HepG2 (cell line): ENCODE measurements at regions not wholly inside any gene's neighbourhood (a gene's known extent, or its start where the extent isn't known, plus 50 kb on each side); places are given as distances from the start of the nearest gene placed in this dataset.

Source experiments
- ATAC-seq: fragments of 200-7000 bp; cut with Tn5 transposase; 3 replicates; pipeline ENCODE4 v1.9.1; 2020; ENCODE audit warnings: mild to moderate bottlenecking, moderate library complexity
- BruUV-seq: library from RNA; stranded (reverse); fragments of 400-500 nt; replicated peaks from 2 replicates; lab custom pipeline; 2021; lab: Mats Ljungman, UMichigan
- CTCF ChIA-PET: fragments of 300-600 bp; formaldehyde crosslinking; extraction: SDS; loops from one replicate; lab custom pipeline; 2021; ENCODE audit warnings: low total read pairs, inconsistent platforms, low intra/inter-chr PET ratio; lab: Yijun Ruan, JAX
- POLR2A ChIA-PET: fragments of 350-600 bp; sonication (Branson Sonifier 250); formaldehyde crosslinking; loops from one replicate; lab custom pipeline; 2020; ENCODE audit warnings: antibody characterized with exemption, inconsistent platforms; lab: Yijun Ruan, JAX
- DNase-seq: peaks from one replicate; pipeline ENCODE4 v3.0.0-alpha.2; 2015; ENCODE audit warnings: low spot score
- FAIRE-seq: peaks from 3 replicates; lab custom pipeline; 2011; peaks lifted over from hg19 to GRCh38; lab: Jason Lieb, UNC
- H2AFZ ChIP-seq: one replicate; pipeline ENCODE4 v1.6.1; 2011; ENCODE audit warnings: low read length, inconsistent platforms
- H3K27ac ChIP-seq: fragments of 300-600 bp; 3 replicates; pipeline ENCODE4 v1.8.0; 2011; ENCODE audit warnings: mixed run types, mild to moderate bottlenecking, mixed read lengths, low read length, inconsistent platforms; ENCODE audit not compliant: insufficient read depth; ENCODE audit errors: extremely low read length
- H3K27me3 ChIP-seq, 2 experiments: fragments of 200-600 bp in 1 of 2; 2 replicates in 1 of 2; 3 replicates in 1 of 2; pipeline versions ENCODE4 v1.6.0 to v1.8.0; 2011; ENCODE audit warnings: low read length in 2 of 2, mild to moderate bottlenecking in 2 of 2, moderate library complexity in 2 of 2, inconsistent platforms in 1 of 2; ENCODE audit not compliant: insufficient read depth in 2 of 2, control insufficient read depth in 1 of 2
- H3K36me3 ChIP-seq, 2 experiments: fragments of 200-600 bp in 1 of 2; replicated peaks in 1 of 2; 2 replicates in 1 of 2; 3 replicates in 1 of 2; pipeline versions ENCODE4 v1.5.1 to v1.8.0; 2011; ENCODE audit warnings: low read length in 2 of 2, inconsistent platforms in 1 of 2; ENCODE audit not compliant: insufficient read depth in 2 of 2, control insufficient read depth in 1 of 2
- H3K4me1 ChIP-seq: 2 replicates; pipeline ENCODE4 v1.5.1; 2012; ENCODE audit warnings: low read length, inconsistent platforms; ENCODE audit not compliant: insufficient read depth
- H3K4me2 ChIP-seq: 2 replicates; pipeline ENCODE4 v1.6.0; 2011; ENCODE audit warnings: low read depth, low read length, inconsistent platforms
- H3K4me3 ChIP-seq, 3 experiments: fragments of 200-600 bp in 1 of 3; sonication (generic), shearing (Covaris generic) in 1 of 3; replicated peaks in 1 of 3; 2 replicates each; pipeline ENCODE4 v1.5.1; 2011 to 2016; ENCODE audit warnings: low read length in 3 of 3, inconsistent platforms in 2 of 3, low read depth in 2 of 3, mild to moderate bottlenecking in 2 of 3, control low read depth in 1 of 3, mixed read lengths in 1 of 3; ENCODE audit not compliant: insufficient read depth in 1 of 3
- H3K79me2 ChIP-seq: one replicate; pipeline ENCODE4 v1.6.1; 2011; ENCODE audit warnings: low read length, inconsistent platforms; ENCODE audit not compliant: insufficient read depth
- H3K9ac ChIP-seq: 2 replicates; pipeline ENCODE4 v1.6.0; 2011; ENCODE audit warnings: mild to moderate bottlenecking, low read depth, low read length, inconsistent platforms; ENCODE audit not compliant: insufficient read depth
- H3K9me3 ChIP-seq: 2 replicates; pipeline ENCODE4 v1.5.1; 2012; ENCODE audit warnings: mild to moderate bottlenecking, low read length
- H4K20me1 ChIP-seq: 2 replicates; pipeline ENCODE4 v1.6.0; 2011; ENCODE audit warnings: inconsistent platforms, mild to moderate bottlenecking, low read length, moderate library complexity; ENCODE audit not compliant: insufficient read depth
- ARNT2 ChIP-seq: sonication (generic); formaldehyde crosslinking; IDR thresholded peaks from 2 replicates; pipeline ENCODE4 v1.8.0; 2022; ENCODE audit warnings: mild to moderate bottlenecking, low read depth, missing genetic modification reagents, moderate library complexity
- ATAD3A ChIP-seq: sonication (generic); formaldehyde crosslinking; IDR thresholded peaks from 2 replicates; pipeline ENCODE4 v1.4.0; 2020; ENCODE audit warnings: missing genetic modification reagents
- GTF3A ChIP-seq: sonication (generic); formaldehyde crosslinking; conservative IDR thresholded peaks from 2 replicates; pipeline ENCODE4 v1.4.0; 2020; ENCODE audit warnings: mild to moderate bottlenecking, missing genetic modification reagents
- KAT7 ChIP-seq: IDR thresholded peaks from 2 replicates; pipeline ENCODE4 v1.6.1; 2018; ENCODE audit warnings: borderline replicate concordance, missing compliant biosample characterization
- NKX3-1 ChIP-seq: sonication (generic); formaldehyde crosslinking; IDR thresholded peaks from 2 replicates; pipeline ENCODE4 v1.5.0; 2020; ENCODE audit warnings: missing genetic modification reagents
- PRDM4 ChIP-seq: sonication (generic); formaldehyde crosslinking; IDR thresholded peaks from 2 replicates; pipeline ENCODE4 v1.9.0; 2021; ENCODE audit warnings: missing genetic modification reagents, borderline replicate concordance
- TBX2 ChIP-seq: sonication (generic); formaldehyde crosslinking; IDR thresholded peaks from 2 replicates; pipeline ENCODE4 v1.5.0; 2020; ENCODE audit warnings: missing genetic modification reagents, mild to moderate bottlenecking, borderline replicate concordance
- ZBTB49 ChIP-seq: sonication (generic); formaldehyde crosslinking; IDR thresholded peaks from 2 replicates; pipeline ENCODE4 v1.4.0; 2020; ENCODE audit warnings: missing genetic modification reagents, borderline replicate concordance
- ZFAT ChIP-seq: sonication (generic); formaldehyde crosslinking; conservative IDR thresholded peaks from 2 replicates; pipeline ENCODE4 v1.8.1; 2023; ENCODE audit warnings: missing genetic modification reagents, inconsistent platforms
- ZNF10 ChIP-seq: sonication (generic); formaldehyde crosslinking; IDR thresholded peaks from 2 replicates; pipeline ENCODE4 v1.4.0; 2020; ENCODE audit warnings: mild to moderate bottlenecking, low read depth, missing genetic modification reagents, borderline replicate concordance
- ZNF138 ChIP-seq: sonication (generic); formaldehyde crosslinking; IDR thresholded peaks from 2 replicates; pipeline ENCODE4 v1.5.0; 2020; ENCODE audit warnings: mild to moderate bottlenecking, low read depth, missing genetic modification reagents
- ZNF235 ChIP-seq: sonication (generic); formaldehyde crosslinking; IDR thresholded peaks from 2 replicates; pipeline ENCODE4 v1.8.1; 2023; ENCODE audit warnings: mild to moderate bottlenecking, missing genetic modification reagents, borderline replicate concordance
- ZNF30 ChIP-seq: sonication (generic); formaldehyde crosslinking; IDR thresholded peaks from 2 replicates; pipeline ENCODE4 v1.5.0; 2020; ENCODE audit warnings: mild to moderate bottlenecking, missing genetic modification reagents
- ZNF34 ChIP-seq: sonication (generic); formaldehyde crosslinking; IDR thresholded peaks from 2 replicates; pipeline ENCODE4 v1.4.0; 2020; ENCODE audit warnings: mild to moderate bottlenecking, missing genetic modification reagents, borderline replicate concordance
- WGBS: methylation state at CpG from one replicate; pipeline ENCODE4 v1.1.6; 2017; ENCODE audit warnings: low lambda C conversion rate; 5-methylcytosine and 5-hydroxymethylcytosine counted together
- in situ Hi-C: cut with HindIII; loops from 2 replicates; pipeline ENCODE4 v1.10.0; 2017; ENCODE audit warnings: low pct_unique_long_range_greater_than_20kb; ENCODE audit not compliant: extremely low pct_ligation_motif_present
- intact Hi-C: fragments of 100-400 bp; cut with micrococcal nuclease; formaldehyde crosslinking; loops from one replicate; pipeline ENCODE4 v1.10.0; 2022; ENCODE audit not compliant: unreplicated experiment
- TF ChIP-seq, protein P1 (sequence below): sonication (generic); formaldehyde crosslinking; IDR thresholded peaks from 2 replicates; pipeline ENCODE4 v1.8.0; 2022; ENCODE audit warnings: missing genetic modification reagents, mild to moderate bottlenecking, borderline replicate concordance

DNA sequence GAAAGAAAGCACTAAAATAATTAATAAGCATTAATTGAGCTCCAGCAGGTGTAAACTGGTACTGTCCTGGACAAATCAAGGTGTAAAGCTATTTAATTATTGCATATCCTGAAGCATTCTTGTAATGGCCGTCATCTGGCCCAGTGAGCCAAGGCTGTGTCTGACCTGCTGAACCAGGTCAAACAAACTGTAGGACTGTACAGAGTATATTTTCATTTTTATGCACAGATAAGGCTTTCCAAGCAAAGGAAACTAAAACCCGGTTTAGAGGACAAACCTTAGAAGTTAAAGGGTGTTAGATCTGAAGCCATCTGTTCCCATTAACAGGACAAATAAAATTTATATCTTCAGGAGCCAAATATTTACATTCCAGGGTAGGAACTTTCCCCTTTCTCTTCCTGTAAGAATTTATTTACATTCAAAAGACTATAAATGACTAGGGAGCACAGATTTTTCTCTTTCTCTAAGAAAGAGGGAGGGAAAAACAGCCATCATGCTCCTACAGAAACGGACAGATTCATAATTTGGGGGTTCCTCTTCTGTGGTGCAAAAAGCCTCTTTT, 69.8 kb downstream of the ESM1 start (continued):
- TF ChIP-seq, protein P1, sequence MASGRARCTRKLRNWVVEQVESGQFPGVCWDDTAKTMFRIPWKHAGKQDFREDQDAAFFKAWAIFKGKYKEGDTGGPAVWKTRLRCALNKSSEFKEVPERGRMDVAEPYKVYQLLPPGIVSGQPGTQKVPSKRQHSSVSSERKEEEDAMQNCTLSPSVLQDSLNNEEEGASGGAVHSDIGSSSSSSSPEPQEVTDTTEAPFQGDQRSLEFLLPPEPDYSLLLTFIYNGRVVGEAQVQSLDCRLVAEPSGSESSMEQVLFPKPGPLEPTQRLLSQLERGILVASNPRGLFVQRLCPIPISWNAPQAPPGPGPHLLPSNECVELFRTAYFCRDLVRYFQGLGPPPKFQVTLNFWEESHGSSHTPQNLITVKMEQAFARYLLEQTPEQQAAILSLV (CRISPR knock-in tag): no peak
- TF ChIP-seq ZNF10 (CRISPR knock-in tag) (no peak), ZFAT (CRISPR knock-in tag) (no peak), ZBTB49 (no peak), ZNF138 (CRISPR knock-in tag) (no peak), NKX3-1 (CRISPR knock-in tag) (no peak)

DNA sequence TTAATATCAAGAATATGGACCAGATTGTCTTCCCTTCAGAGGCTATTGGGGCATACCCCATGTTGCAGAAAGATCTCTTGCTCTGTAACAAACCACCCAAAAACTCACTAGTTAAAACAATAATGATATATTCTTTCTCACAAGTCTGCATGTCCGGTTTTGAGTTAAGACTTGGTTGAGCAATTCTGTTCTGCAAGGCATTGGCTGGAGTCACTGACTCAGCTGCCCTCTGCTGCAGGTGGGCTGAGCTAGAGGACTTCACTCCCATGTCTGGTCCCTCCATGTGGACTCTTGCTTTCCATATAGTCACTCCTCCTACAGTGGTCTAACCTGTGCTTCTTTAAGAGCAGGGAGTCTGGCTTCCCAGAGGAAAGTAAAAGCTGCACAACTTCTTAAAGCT, 73.4 kb downstream of the ESM1 start:
- H3K27ac ChIP-seq: no peak overlapping the region
- H4K20me1 ChIP-seq: no peaks in the 10 kb centered on the region
- H3K36me3 ChIP-seq: no peaks in the 10 kb centered on the region
- H3K27me3 ChIP-seq: no peaks in the 10 kb centered on the region; a peak in 2 of 5 replicates
- TF ChIP-seq TBX2 (CRISPR knock-in tag) (no peak), GTF3A (CRISPR knock-in tag) (no peak), ARNT2 (no peak), ATAD3A (CRISPR knock-in tag) (no peak), ZNF235 (CRISPR knock-in tag) (no peak), ZNF30 (CRISPR knock-in tag) (no peak), KAT7 (no peak), PRDM4 (no peak), ZNF34 (no peak)
- no peak overlapping the region for H3K4me2 ChIP-seq
- BruUV-seq: no TSS peak
- no peaks in the 10 kb centered on the region for H3K79me2 ChIP-seq
- ChIA-PET POLR2A (no interaction called here), CTCF (no interaction called here)
- H2AFZ ChIP-seq: no peak overlapping the region
- H3K9me3 ChIP-seq: no peaks in the 10 kb centered on the region
- in situ Hi-C loops: no loop called here
- intact Hi-C loops: no loop called here
- DNase-seq (no peak), FAIRE-seq (no peak), ATAC-seq (no peak)
- no peak overlapping the region for H3K4me3 ChIP-seq
- 11% methylated on average over 1 of the region's 1 CpG for WGBS
- no peak overlapping the region for H3K9ac ChIP-seq
- H3K4me1 ChIP-seq: no peaks in the 10 kb centered on the region
